ENCODE measurements at regions not wholly inside any gene's neighbourhood (a gene's known extent, or its start where the extent isn't known, plus 50 kb on each side); places are given as distances from the start of the nearest gene placed in this dataset.
A peak's percentile ranks its signal among the peaks of the same experiment; 100 is the strongest.

DNA sequence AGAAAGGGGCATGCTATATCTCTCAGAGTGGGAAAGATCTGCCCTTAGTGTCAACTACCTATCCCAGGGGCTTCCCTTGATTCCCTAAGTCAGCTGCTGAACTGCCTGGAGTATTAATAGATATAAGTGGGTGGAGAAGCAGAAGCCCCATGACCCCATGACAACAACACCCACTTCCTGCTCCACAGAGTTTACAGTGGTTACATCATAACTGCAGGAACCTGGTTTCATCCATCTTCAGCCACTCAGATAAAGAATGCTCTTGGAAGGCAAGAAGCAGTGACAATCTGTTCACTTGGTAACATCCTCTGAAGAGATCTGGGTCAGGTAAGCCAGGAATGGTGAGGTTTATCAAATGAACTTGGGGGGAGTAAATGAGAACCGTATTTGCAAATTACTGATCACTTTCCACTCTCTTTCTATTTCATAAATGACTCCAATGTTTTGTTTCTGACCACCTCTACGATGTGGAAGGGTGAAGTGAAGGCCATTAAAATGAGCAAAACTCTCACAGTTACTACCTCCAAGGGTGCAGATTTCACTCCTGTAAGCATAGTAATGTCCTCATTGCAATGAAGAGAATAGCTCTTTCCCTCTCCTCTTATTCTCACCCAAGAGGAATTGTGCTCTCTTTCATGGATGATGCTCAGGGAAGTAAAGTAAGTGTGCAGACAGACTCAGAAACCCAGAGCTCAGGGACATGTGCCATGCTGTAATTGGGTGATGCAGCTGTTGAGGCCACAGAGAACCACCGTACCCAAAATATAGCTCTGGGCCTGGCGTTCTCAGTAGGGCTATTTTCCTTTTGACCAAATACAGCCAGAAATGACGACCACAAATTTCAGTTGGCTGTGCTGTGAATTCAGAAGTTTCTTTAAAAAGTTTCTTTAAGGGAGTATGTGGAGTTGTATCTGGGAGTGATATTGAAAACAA is 192.8 kb upstream of the APCDD1 start:
- H3K4me3 ChIP-seq (ENCODE audit: low read length in 2 of 2), result no peak overlapping the region
- H3K27ac ChIP-seq (ENCODE audit: low read length), result no peak overlapping the region
- H3K4me1 ChIP-seq (ENCODE audit: control insufficient read depth, insufficient read depth, low read length), result no peaks in the 10 kb centered on the region
- H3K27me3 ChIP-seq (ENCODE audit: control insufficient read depth in 1 of 2, insufficient read depth in 2 of 2, low read length in 2 of 2), result no peaks in the 10 kb centered on the region
- no peaks in the 10 kb centered on the region for H3K36me3 ChIP-seq (ENCODE audit: control insufficient read depth in 2 of 2, insufficient read depth in 2 of 2, low read length in 2 of 2)
- H3K9me3 ChIP-seq (ENCODE audit: control insufficient read depth in 2 of 2, low read length in 2 of 2), result no peaks in the 10 kb centered on the region
- H3K9ac ChIP-seq (ENCODE audit: low read length in 2 of 2), result no peak overlapping the region

DNA sequence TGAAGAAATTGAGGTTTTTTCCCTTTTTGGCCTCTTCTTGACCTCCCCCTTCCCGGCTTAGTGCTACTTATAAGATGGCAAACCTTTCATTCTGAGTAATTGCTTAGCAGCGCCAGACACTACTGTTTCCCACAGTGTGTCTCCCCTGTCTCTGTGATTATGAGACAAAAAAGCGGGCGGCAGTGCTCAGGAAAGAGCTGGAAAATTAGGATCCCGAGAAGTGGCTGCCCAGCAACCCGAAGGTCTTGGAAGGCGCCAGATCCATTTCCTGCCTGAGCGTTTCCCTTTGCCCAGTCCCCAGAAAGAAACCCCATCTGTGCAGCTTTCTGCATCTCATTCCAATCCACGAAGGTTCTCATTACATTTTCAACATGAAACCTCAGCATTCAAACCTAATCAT is 191.9 kb upstream of the APCDD1 start:
- Histone ChIP-seq H3K4me1 (ENCODE audit: control insufficient read depth, insufficient read depth, low read length) (no peaks in the 10 kb centered on the region), H3K36me3 (ENCODE audit: control insufficient read depth in 2 of 2, insufficient read depth in 2 of 2, low read length in 2 of 2) (no peaks in the 10 kb centered on the region), H3K27me3 (ENCODE audit: control insufficient read depth in 1 of 2, insufficient read depth in 2 of 2, low read length in 2 of 2) (no peaks in the 10 kb centered on the region), H3K27ac (ENCODE audit: low read length) (no peak overlapping the region), H3K9ac (ENCODE audit: low read length in 2 of 2) (no peak overlapping the region), H3K9me3 (ENCODE audit: control insufficient read depth in 2 of 2, low read length in 2 of 2) (no peaks in the 10 kb centered on the region), H3K4me3 (ENCODE audit: low read length in 2 of 2) (no peak overlapping the region)

DNA sequence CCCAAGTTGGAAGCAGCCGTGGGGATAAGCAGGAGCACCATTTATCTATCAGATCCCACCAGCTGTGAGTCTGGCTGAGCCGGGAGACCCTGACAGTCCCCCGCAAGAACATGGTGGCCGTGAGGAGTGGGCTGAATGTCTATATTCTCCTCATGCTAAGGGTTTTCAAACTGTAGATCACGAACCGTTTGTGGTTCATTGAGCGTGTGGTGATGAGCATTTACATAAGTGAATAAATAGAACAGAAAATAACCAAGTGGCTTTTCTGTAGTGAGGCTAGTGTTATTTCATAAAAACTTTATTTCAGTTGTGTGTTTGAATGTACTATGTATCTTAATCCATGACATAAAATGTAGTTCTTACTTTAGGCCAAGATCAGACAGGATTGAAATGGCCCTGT is 190.2 kb upstream of the APCDD1 start:
- Histone ChIP-seq H3K36me3 (ENCODE audit: control insufficient read depth in 2 of 2, insufficient read depth in 2 of 2, low read length in 2 of 2) (no peaks in the 10 kb centered on the region), H3K9me3 (ENCODE audit: control insufficient read depth in 2 of 2, low read length in 2 of 2) (no peaks in the 10 kb centered on the region), H3K4me3 (ENCODE audit: low read length in 2 of 2) (no peak overlapping the region), H3K27me3 (ENCODE audit: control insufficient read depth in 1 of 2, insufficient read depth in 2 of 2, low read length in 2 of 2) (no peaks in the 10 kb centered on the region), H3K4me1 (ENCODE audit: control insufficient read depth, insufficient read depth, low read length) (peaks cover 5% of the 10 kb centered on the region), H3K27ac (ENCODE audit: low read length) (no peak overlapping the region), H3K9ac (ENCODE audit: low read length in 2 of 2) (no peak overlapping the region)

DNA sequence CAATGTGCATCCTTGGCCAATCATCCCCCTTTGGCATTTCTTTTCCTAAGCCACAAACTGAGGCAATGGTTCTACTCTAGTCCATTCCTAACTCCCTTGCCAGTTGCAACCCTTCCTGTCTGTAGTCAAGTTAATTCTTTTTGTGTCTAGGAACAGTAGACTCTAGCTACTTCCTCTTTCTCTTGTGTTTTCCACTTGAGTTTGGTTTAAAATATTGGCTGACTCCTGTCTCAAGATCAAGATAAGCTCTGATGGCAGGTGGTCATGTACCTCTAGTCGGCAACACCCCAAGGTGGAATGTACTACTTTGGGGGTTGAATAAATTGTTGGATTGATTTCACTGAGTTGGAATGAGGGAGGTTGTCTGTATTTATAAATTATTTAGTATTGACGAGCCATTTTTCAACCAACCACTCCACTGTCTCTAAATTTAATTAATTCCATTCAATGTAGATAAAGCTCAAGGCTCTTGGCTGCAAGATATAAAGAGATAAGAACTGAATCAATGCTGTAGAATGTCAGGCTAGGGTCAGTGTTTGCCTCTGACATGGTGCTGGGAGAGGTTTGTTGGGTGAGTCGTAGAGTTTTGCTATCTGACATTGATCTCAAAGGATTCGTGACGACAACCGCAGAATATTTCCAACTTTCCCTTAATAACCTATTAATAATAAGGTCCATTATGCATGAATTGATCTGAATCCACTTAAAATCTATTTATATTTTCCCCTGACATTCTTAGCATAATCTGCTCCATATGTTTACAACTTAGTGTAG is 188.7 kb upstream of the APCDD1 start:
- no peak overlapping the region for H3K27ac ChIP-seq (ENCODE audit: low read length)
- H3K9me3 ChIP-seq (ENCODE audit: control insufficient read depth in 2 of 2, low read length in 2 of 2), result no peaks in the 10 kb centered on the region
- H3K4me1 ChIP-seq (ENCODE audit: control insufficient read depth, insufficient read depth, low read length), result peaks cover 16% of the 10 kb centered on the region
- H3K36me3 ChIP-seq (ENCODE audit: control insufficient read depth in 2 of 2, insufficient read depth in 2 of 2, low read length in 2 of 2), result no peaks in the 10 kb centered on the region
- no peak overlapping the region for H3K4me3 ChIP-seq (ENCODE audit: low read length in 2 of 2)
- H3K27me3 ChIP-seq (ENCODE audit: control insufficient read depth in 1 of 2, insufficient read depth in 2 of 2, low read length in 2 of 2), result no peaks in the 10 kb centered on the region
- no peak overlapping the region for H3K9ac ChIP-seq (ENCODE audit: low read length in 2 of 2)

DNA sequence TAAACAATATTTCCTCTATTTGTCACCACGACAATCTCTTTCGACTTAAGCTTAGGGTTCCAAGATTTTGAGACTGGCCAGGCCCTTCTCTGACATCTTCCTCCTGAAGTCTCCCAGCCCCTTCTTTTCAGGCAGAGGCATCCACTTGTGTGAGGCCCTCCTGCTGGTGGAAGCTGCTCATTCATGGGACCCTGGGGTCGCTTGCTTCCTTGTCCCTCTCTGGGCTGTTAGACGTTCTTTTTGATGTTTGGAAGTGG is 188.2 kb upstream of the APCDD1 start:
- no peaks in the 10 kb centered on the region for H3K27me3 ChIP-seq (ENCODE audit: control insufficient read depth in 1 of 2, insufficient read depth in 2 of 2, low read length in 2 of 2)
- H3K36me3 ChIP-seq (ENCODE audit: control insufficient read depth in 2 of 2, insufficient read depth in 2 of 2, low read length in 2 of 2), result no peaks in the 10 kb centered on the region
- no peaks in the 10 kb centered on the region for H3K9me3 ChIP-seq (ENCODE audit: control insufficient read depth in 2 of 2, low read length in 2 of 2)
- no peak overlapping the region for H3K27ac ChIP-seq (ENCODE audit: low read length)
- no peak overlapping the region for H3K4me3 ChIP-seq (ENCODE audit: low read length in 2 of 2)
- no peak overlapping the region for H3K9ac ChIP-seq (ENCODE audit: low read length in 2 of 2)
- H3K4me1 ChIP-seq (ENCODE audit: control insufficient read depth, insufficient read depth, low read length), result peaks cover 16% of the 10 kb centered on the region

DNA sequence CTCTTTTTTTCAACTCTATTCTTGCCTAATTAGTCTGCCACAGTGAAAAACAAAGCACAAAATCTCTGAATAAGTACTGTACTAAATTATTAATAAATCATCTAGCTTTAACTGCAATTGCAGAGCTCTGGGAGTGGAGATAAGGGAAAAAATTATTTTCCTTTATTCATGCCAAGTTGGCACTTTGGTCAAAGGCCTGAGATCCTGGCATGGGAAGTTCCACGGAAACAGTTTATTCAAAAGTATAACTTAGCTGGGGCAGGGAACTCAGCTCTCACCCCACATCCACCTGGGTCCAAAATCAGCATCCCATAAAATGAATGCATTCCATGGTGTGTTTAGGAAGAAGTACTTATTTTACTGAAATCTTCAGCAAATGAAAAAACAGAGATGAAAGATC is 185.2 kb upstream of the APCDD1 start:
- no peaks in the 10 kb centered on the region for H3K36me3 ChIP-seq (ENCODE audit: control insufficient read depth in 2 of 2, insufficient read depth in 2 of 2, low read length in 2 of 2)
- H3K9me3 ChIP-seq (ENCODE audit: control insufficient read depth in 2 of 2, low read length in 2 of 2), result no peaks in the 10 kb centered on the region
- peaks cover 16% of the 10 kb centered on the region for H3K4me1 ChIP-seq (ENCODE audit: control insufficient read depth, insufficient read depth, low read length)
- no peak overlapping the region for H3K9ac ChIP-seq (ENCODE audit: low read length in 2 of 2)
- no peak overlapping the region for H3K4me3 ChIP-seq (ENCODE audit: low read length in 2 of 2)
- H3K27me3 ChIP-seq (ENCODE audit: control insufficient read depth in 1 of 2, insufficient read depth in 2 of 2, low read length in 2 of 2), result no peaks in the 10 kb centered on the region
- peak overlapping the region; percentile 6 for H3K27ac ChIP-seq (ENCODE audit: low read length)

DNA sequence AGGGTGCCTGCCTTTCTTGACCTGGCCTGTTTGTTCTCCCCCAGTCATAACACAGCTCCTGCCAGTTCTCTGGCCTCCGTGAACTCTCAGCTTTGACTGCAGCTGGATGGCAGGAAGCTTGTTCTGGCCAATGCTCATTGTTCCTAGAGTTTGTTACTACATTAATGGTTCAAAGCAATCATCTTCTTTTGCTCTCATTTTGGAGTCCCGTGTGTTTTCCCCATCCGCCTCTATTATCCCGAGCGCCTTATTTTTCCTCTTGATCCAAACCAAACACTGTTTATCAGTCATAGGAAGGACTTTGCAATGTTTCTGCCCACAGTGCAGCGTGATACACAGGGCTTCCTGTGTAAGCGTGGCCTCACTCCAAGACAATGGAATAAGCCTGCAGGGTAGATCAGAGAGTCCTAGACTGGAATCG is 184.3 kb upstream of the APCDD1 start:
- Histone ChIP-seq H3K4me3 (ENCODE audit: low read length in 2 of 2) (peak overlapping the region in 1 of 2 donors; percentile 35), H3K27me3 (ENCODE audit: control insufficient read depth in 1 of 2, insufficient read depth in 2 of 2, low read length in 2 of 2) (no peaks in the 10 kb centered on the region), H3K9me3 (ENCODE audit: control insufficient read depth in 2 of 2, low read length in 2 of 2) (no peaks in the 10 kb centered on the region), H3K36me3 (ENCODE audit: control insufficient read depth in 2 of 2, insufficient read depth in 2 of 2, low read length in 2 of 2) (no peaks in the 10 kb centered on the region), H3K9ac (ENCODE audit: low read length in 2 of 2) (no peak overlapping the region), H3K4me1 (ENCODE audit: control insufficient read depth, insufficient read depth, low read length) (peaks cover 16% of the 10 kb centered on the region), H3K27ac (ENCODE audit: low read length) (no peak overlapping the region)

DNA sequence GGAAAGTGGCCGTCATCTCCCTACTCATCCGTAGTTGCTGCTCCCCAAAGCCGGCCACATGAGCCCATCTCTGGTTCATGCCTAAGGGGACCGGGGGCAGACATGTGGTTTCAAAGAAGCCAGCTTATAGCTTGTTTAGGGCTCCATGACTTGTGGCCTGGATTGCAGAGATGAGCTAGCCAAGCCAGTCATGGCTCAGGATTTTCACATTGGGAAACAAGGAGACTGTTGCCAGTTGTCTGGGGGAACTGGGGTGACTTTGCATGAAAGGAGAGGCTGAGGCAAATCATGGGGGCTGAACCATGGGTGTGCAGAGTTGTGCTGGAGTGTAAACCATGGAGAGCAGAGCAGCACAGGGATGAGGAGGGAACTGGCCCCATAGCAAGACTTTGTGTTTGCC is 183.0 kb upstream of the APCDD1 start:
- Histone ChIP-seq H3K4me1 (ENCODE audit: control insufficient read depth, insufficient read depth, low read length) (peaks cover 16% of the 10 kb centered on the region), H3K27me3 (ENCODE audit: control insufficient read depth in 1 of 2, insufficient read depth in 2 of 2, low read length in 2 of 2) (no peaks in the 10 kb centered on the region), H3K4me3 (ENCODE audit: low read length in 2 of 2) (no peak overlapping the region), H3K9ac (ENCODE audit: low read length in 2 of 2) (no peak overlapping the region), H3K36me3 (ENCODE audit: control insufficient read depth in 2 of 2, insufficient read depth in 2 of 2, low read length in 2 of 2) (no peaks in the 10 kb centered on the region), H3K9me3 (ENCODE audit: control insufficient read depth in 2 of 2, low read length in 2 of 2) (no peaks in the 10 kb centered on the region), H3K27ac (ENCODE audit: low read length) (no peak overlapping the region)

DNA sequence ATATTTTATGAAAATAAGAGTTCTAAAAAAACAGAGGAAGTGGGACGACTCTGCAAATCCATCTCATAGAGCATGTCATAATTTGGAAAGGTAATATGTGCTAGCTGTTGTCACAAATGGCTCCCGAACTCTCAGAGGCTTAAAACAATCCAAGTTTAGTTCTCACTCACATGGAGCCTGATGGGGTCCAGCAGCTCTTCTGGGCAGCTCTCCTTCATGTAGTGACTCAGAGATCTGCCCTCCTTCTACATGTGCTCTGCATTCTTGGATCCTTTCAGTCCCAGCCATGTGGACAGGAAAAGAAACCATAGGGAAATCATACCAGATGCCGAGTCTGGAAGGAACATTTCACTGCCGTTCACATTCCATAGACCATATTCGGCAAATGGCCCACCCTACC is 180.1 kb upstream of the APCDD1 start:
- no peak overlapping the region for H3K9ac ChIP-seq (ENCODE audit: low read length in 2 of 2)
- H3K27me3 ChIP-seq (ENCODE audit: control insufficient read depth in 1 of 2, insufficient read depth in 2 of 2, low read length in 2 of 2), result no peaks in the 10 kb centered on the region
- H3K9me3 ChIP-seq (ENCODE audit: control insufficient read depth in 2 of 2, low read length in 2 of 2), result no peaks in the 10 kb centered on the region
- H3K36me3 ChIP-seq (ENCODE audit: control insufficient read depth in 2 of 2, insufficient read depth in 2 of 2, low read length in 2 of 2), result no peaks in the 10 kb centered on the region
- H3K27ac ChIP-seq (ENCODE audit: low read length), result no peak overlapping the region
- no peak overlapping the region for H3K4me3 ChIP-seq (ENCODE audit: low read length in 2 of 2)
- H3K4me1 ChIP-seq (ENCODE audit: control insufficient read depth, insufficient read depth, low read length), result peaks cover 12% of the 10 kb centered on the region

DNA sequence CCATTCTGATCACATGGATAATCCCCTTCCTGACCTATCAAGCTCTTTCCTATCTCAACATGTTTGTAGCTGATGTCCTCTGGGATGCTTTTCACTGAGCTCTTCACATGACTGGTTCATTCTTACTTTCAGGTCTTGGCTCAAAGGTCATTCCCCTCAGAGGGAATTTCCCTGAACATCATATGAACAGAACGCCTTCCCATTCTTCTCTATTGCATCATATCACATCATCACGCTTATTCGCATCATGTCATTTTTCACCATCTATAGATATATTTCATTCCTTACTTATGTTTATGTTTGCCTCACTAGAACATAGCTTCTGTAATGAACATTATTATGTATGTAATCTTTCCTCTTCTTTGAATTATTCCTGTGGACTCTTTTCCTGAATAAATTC is 178.9 kb upstream of the APCDD1 start:
- Histone ChIP-seq H3K27ac (ENCODE audit: low read length) (no peak overlapping the region), H3K36me3 (ENCODE audit: control insufficient read depth in 2 of 2, insufficient read depth in 2 of 2, low read length in 2 of 2) (no peaks in the 10 kb centered on the region), H3K9me3 (ENCODE audit: control insufficient read depth in 2 of 2, low read length in 2 of 2) (no peaks in the 10 kb centered on the region), H3K9ac (ENCODE audit: low read length in 2 of 2) (no peak overlapping the region), H3K4me1 (ENCODE audit: control insufficient read depth, insufficient read depth, low read length) (peaks cover under 1% of the 10 kb centered on the region), H3K27me3 (ENCODE audit: control insufficient read depth in 1 of 2, insufficient read depth in 2 of 2, low read length in 2 of 2) (no peaks in the 10 kb centered on the region), H3K4me3 (ENCODE audit: low read length in 2 of 2) (no peak overlapping the region)

DNA sequence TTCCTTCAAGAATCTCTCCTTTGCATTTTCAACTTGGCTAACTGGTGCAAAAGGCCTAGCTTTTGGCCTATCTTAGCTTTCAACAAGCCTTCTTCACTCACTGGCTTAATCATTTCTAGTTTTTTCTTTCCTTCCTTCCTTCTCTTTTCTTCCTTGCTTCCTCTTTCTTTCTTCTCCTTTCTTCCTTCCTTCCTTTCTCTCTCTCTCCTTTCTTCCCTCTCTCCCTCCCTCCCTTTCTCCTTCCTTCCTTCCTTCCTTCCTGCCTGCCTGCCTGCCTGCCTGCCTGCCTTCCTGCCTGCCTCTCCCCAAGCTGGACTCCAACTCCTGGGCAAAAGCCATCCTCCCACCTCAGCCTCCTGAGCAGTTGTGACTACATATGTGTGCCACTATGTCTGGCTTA is 176.2 kb upstream of the APCDD1 start:
- Histone ChIP-seq H3K9ac (ENCODE audit: low read length in 2 of 2) (no peak overlapping the region), H3K4me3 (ENCODE audit: low read length in 2 of 2) (no peak overlapping the region), H3K27ac (ENCODE audit: low read length) (no peak overlapping the region), H3K36me3 (ENCODE audit: control insufficient read depth in 2 of 2, insufficient read depth in 2 of 2, low read length in 2 of 2) (no peaks in the 10 kb centered on the region), H3K9me3 (ENCODE audit: control insufficient read depth in 2 of 2, low read length in 2 of 2) (no peaks in the 10 kb centered on the region), H3K4me1 (ENCODE audit: control insufficient read depth, insufficient read depth, low read length) (no peaks in the 10 kb centered on the region), H3K27me3 (ENCODE audit: control insufficient read depth in 1 of 2, insufficient read depth in 2 of 2, low read length in 2 of 2) (no peaks in the 10 kb centered on the region)

All from stomach smooth muscle (tissue), 2 donors.